Psoas muscle (tissue), 7 donors: ENCODE measurements at regions not wholly inside any gene's neighbourhood (a gene's known extent, or its start where the extent isn't known, plus 50 kb on each side); places are given as distances from the start of the nearest gene placed in this dataset.

Source experiments
- ATAC-seq, 4 donors: fragments of 200-7000 bp; cut with Tn5 transposase; one replicate each; pipeline ENCODE4 v1.9.1; 2020; ENCODE audit warnings: moderate library complexity in 3 of 4, mild to moderate bottlenecking in 2 of 4
- DNase-seq, 2 donors: peaks; one replicate each; pipeline ENCODE4 v3.0.0-alpha.2; 2020
- H3K27ac ChIP-seq: fragments of 200-600 bp; one replicate; pipeline ENCODE4 v1.8.0; 2022
- H3K27me3 ChIP-seq, 3 donors: fragments of 200-600 bp in 1 of 3; one replicate each; pipeline versions ENCODE4 v1.6.1 to v1.8.0; 2013 to 2022; ENCODE audit warnings: low read length in 2 of 3, mild to moderate bottlenecking in 2 of 3, moderate library complexity in 1 of 3; ENCODE audit not compliant: insufficient read depth in 3 of 3
- H3K36me3 ChIP-seq, 2 donors: fragments of 200-600 bp in 1 of 2; one replicate each; pipeline versions ENCODE4 v1.6.1 to v1.8.0; 2013 to 2022; ENCODE audit warnings: low read depth in 1 of 2, mild to moderate bottlenecking in 1 of 2, moderate library complexity in 1 of 2; ENCODE audit not compliant: insufficient read depth in 1 of 2
- H3K4me1 ChIP-seq: fragments of 200-600 bp; one replicate; pipeline ENCODE4 v1.8.0; 2022
- H3K4me3 ChIP-seq: fragments of 200-600 bp; one replicate; pipeline ENCODE4 v1.8.0; 2022; ENCODE audit warnings: mild to moderate bottlenecking
- H3K9me3 ChIP-seq: fragments of 200-600 bp; one replicate; pipeline ENCODE4 v1.8.0; 2022
- CTCF ChIP-seq: fragments of 200-600 bp; IDR thresholded peaks from one replicate; pipeline ENCODE4 v1.8.0; 2022; ENCODE audit warnings: antibody characterized with exemption
- whole genome bisulfite sequencing, 3 donors: extraction: QIAGEN DNeasy Blood & Tissue Kit; methylation state at CpG; one replicate each; pipeline versions ENCODE4 v1.1.6 to v1.1.7; 2013; 5-methylcytosine and 5-hydroxymethylcytosine counted together
- intact Hi-C, 2 donors: fragments of 100-400 bp; cut with DNase I; formaldehyde crosslinking; loops; one replicate each; pipeline versions ENCODE4 v1.11.0 to v1.14.2; 2022
- donor health status: healthy with polysubstance abuse.
- donor health status: DM: no; HTN: no; CAD: no; lungs with moderate emphysema.
- donor health status: Bipolar disorder and iron deficiency.
- donor health status: healthy.
- donor health status: DM: yes; HTN: yes; CAD: no.
- donor health status: DM: no; HTN: no; CAD: no.
- donor health status: DM: yes; HTN: yes; CAD: no.

DNA sequence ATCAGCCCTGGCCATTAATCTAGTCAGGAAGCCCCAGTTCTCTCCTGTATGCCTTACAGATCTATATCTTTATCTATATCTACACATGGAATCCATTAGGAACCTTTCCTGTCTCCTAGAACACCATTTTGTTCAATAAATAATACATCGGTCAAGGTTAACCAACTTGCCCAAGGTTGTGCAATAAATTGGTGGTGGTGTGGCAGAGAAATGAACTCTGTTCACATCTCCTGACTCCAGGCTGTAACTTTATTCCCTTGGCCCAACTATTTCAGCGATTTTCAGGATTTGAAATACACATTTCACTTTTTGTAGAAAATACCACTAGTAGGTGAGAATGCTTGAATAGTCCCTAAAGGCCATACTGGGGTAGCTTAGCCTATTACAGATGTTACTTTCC is 712.5 kb upstream of the FZD8 start:
- DNase-seq (no peak), ATAC-seq (no peak)
- WGBS, 3 donors: 81 to 88% (median 82%) methylated on average over 2 of the region's 2 CpGs
- TF ChIP-seq CTCF: no peak
- Histone ChIP-seq H3K9me3 (no peaks in the 10 kb centered on the region), H3K4me3 (no peak overlapping the region), H3K4me1 (no peaks in the 10 kb centered on the region), H3K36me3 (no peaks in the 10 kb centered on the region), H3K27me3 (no peaks in the 10 kb centered on the region), H3K27ac (no peak overlapping the region)
- intact Hi-C loops: no loop called here

DNA sequence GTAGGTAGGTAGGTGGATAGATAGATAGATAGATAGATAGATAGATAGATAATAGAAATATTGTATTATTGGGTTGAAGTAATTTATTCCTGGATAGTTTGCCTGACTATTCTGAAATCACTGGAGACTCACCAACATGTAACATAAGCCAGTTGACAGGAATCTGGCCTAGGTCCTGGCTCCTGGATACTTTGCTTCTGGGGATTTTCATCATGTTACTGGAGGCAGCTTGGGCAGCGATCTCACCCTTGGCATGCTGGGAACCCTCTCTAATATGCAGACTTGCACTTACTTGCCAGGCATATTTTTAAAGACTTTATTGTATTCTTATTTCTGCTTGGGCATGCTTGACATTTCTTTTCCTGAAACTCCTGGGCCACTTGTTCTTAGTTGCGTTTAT is 709.1 kb upstream of the FZD8 start:
- H3K4me1 ChIP-seq: no peaks in the 10 kb centered on the region
- H3K27ac ChIP-seq: no peak overlapping the region
- 42 to 45% (median 42%) methylated on average over 2 of the region's 2 CpGs for WGBS, 3 donors
- no peak for TF ChIP-seq CTCF
- H3K36me3 ChIP-seq: no peaks in the 10 kb centered on the region
- no peaks in the 10 kb centered on the region for H3K27me3 ChIP-seq
- no peak overlapping the region for H3K4me3 ChIP-seq
- H3K9me3 ChIP-seq: no peaks in the 10 kb centered on the region
- ATAC-seq (no peak), DNase-seq (no peak)
- intact Hi-C loops: no loop called here

DNA sequence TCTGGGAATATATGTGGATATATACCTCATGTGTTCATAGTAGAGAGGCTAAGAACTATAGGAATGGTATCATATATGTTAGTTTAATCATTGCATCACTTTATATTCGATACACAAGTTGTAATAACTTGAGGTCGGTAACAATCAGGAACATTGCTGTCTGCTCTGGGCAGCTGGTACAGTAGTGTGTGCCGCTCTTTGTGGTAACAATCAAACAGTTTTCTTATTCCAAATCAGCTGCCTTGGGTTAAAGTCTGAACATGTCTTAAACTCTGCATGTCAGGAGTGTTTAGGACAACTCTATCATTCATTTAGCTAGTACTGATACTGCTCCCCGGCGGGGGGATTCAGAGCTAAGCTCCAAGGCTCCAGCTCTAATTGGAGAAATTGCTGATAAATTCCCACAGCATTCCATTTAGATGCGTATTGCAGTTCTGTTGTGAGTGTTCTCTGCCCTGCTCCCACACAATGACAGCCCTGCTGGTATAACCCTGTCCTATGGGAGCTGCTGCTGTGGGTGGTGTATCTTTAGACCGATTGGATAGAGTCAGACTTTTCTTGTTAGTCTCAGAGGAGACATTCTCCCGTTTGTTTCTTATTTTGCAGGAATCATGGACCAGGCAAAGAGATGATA is 707.5 kb upstream of the FZD8 start:
- ATAC-seq: no peak
- Histone ChIP-seq H3K27me3 (no peaks in the 10 kb centered on the region), H3K4me1 (no peaks in the 10 kb centered on the region), H3K36me3 (no peaks in the 10 kb centered on the region), H3K4me3 (no peak overlapping the region), H3K9me3 (no peaks in the 10 kb centered on the region), H3K27ac (no peak overlapping the region)
- no peak for DNase-seq
- 27 to 31% (median 27%) methylated on average over 8 of the region's 8 CpGs for WGBS, 3 donors
- intact Hi-C loops: no loop called here
- TF ChIP-seq CTCF: no peak

DNA sequence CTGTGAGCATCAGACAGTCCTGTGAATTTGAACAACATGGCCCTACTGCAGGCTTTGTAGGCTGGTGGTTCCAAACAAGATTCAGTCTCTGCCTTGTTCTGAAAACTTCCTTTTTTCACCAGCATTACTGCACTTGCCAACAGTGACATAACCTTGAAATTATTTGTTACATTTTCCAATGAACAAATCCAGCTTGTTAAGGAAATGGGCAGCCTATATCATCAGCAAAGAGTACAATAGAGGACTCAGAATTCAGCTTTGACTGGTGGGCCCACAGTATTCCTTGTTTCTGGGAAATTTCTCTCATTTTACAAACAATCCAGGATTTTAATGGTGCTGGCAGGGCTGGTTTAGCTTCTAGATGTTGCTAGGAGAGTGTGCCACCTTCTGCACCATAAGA is 703.7 kb upstream of the FZD8 start:
- Histone ChIP-seq H3K9me3 (no peaks in the 10 kb centered on the region), H3K27ac (no peak overlapping the region), H3K27me3 (no peaks in the 10 kb centered on the region), H3K36me3 (no peaks in the 10 kb centered on the region), H3K4me1 (no peaks in the 10 kb centered on the region), H3K4me3 (no peak overlapping the region)
- no peak for ATAC-seq
- DNase-seq: no peak
- intact Hi-C loops: no loop called here
- no peak for TF ChIP-seq CTCF

GRCh38 chr10:36345175-36345533 is 703.1 kb upstream of the FZD8 start:
- no peaks in the 10 kb centered on the region for H3K9me3 ChIP-seq
- H3K27me3 ChIP-seq: no peaks in the 10 kb centered on the region
- no peak for DNase-seq
- H3K36me3 ChIP-seq: no peaks in the 10 kb centered on the region
- H3K4me3 ChIP-seq: no peak overlapping the region
- TF ChIP-seq CTCF: no peak
- 71 to 85% (median 72%) methylated on average over 1 of the region's 1 CpG for whole genome bisulfite sequencing, 3 donors
- ATAC-seq: no peak
- no peaks in the 10 kb centered on the region for H3K4me1 ChIP-seq
- H3K27ac ChIP-seq: no peak overlapping the region
- intact Hi-C loops: no loop called here
